HFFc6 (cell line): ENCODE measurements at regions not wholly inside any gene's neighbourhood (a gene's known extent, or its start where the extent isn't known, plus 50 kb on each side); places are given as distances from the start of the nearest gene placed in this dataset.
A peak's percentile ranks its signal among the peaks of the same experiment; 100 is the strongest.

Source experiments
- DNase-seq: peaks from one replicate; pipeline ENCODE4 v3.0.0-alpha.2; 2018
- H3K27ac Mint-ChIP-seq: 2 replicates; pipeline ENCODE4 v1.8.0; 2020; ENCODE audit warnings: mild to moderate bottlenecking, mixed read lengths
- H3K27me3 Mint-ChIP-seq: 2 replicates; pipeline ENCODE4 v1.8.0; 2021; ENCODE audit warnings: mild to moderate bottlenecking, moderate library complexity, mixed read lengths; ENCODE audit not compliant: insufficient read depth
- H3K36me3 Mint-ChIP-seq: 2 replicates; pipeline ENCODE4 v1.8.0; 2021; ENCODE audit warnings: low read depth, mixed read lengths
- H3K4me1 Mint-ChIP-seq: 2 replicates; pipeline ENCODE4 v1.8.0; 2020; ENCODE audit warnings: low read depth, mixed read lengths
- H3K4me3 Mint-ChIP-seq: 2 replicates; pipeline ENCODE4 v1.8.0; 2020; ENCODE audit warnings: mild to moderate bottlenecking, moderate library complexity, mixed read lengths
- H3K9me3 Mint-ChIP-seq: 2 replicates; pipeline ENCODE4 v1.8.0; 2020; ENCODE audit warnings: mild to moderate bottlenecking, mixed read lengths
- CTCF ChIP-seq: fragments of 200-600 bp; sonication (generic); IDR thresholded peaks from 2 replicates; pipeline ENCODE4 v1.5.0; 2021; ENCODE audit warnings: antibody characterized with exemption, mild to moderate bottlenecking

- H3K4me3 Mint-ChIP-seq: peak overlapping the region; percentile 90
- H3K9me3 Mint-ChIP-seq: no peaks in the 10 kb centered on the region
- peak; percentile 51 for DNase-seq
- peak overlapping the region; percentile 67 for H3K27ac Mint-ChIP-seq
- TF ChIP-seq CTCF: no peak
- peaks cover 17% of the 10 kb centered on the region for H3K4me1 Mint-ChIP-seq
- peaks cover 52% of the 10 kb centered on the region for H3K27me3 Mint-ChIP-seq
- H3K36me3 Mint-ChIP-seq: no peaks in the 10 kb centered on the region
Observed at GRCh38 chr17:77887464-77888241, 70.8 kb upstream of the TNRC6C start.

GRCh38 chr17:77888242-77889134, 70.0 kb upstream of the TNRC6C start:
- DNase-seq: no peak
- Mint-ChIP-seq H3K27me3 (peaks cover 55% of the 10 kb centered on the region), H3K36me3 (no peaks in the 10 kb centered on the region), H3K4me3 (peak overlapping the region; percentile 90), H3K27ac (peak overlapping the region; percentile 67; the same call in 1 of the 2 replicates), H3K9me3 (no peaks in the 10 kb centered on the region), H3K4me1 (peaks cover 17% of the 10 kb centered on the region)
- no peak for TF ChIP-seq CTCF

- H3K27ac Mint-ChIP-seq: no peak overlapping the region
- H3K27me3 Mint-ChIP-seq: peaks cover 52% of the 10 kb centered on the region
- H3K36me3 Mint-ChIP-seq: no peaks in the 10 kb centered on the region
- no peaks in the 10 kb centered on the region for H3K9me3 Mint-ChIP-seq
- no peak for TF ChIP-seq CTCF
- no peak for DNase-seq
- peaks cover 17% of the 10 kb centered on the region for H3K4me1 Mint-ChIP-seq
- H3K4me3 Mint-ChIP-seq: no peak overlapping the region
Observed at GRCh38 chr17:77889135-77889505, 69.4 kb upstream of the TNRC6C start.

- Mint-ChIP-seq H3K4me3 (no peak overlapping the region), H3K4me1 (peaks cover 17% of the 10 kb centered on the region), H3K36me3 (no peaks in the 10 kb centered on the region), H3K27ac (no peak overlapping the region), H3K27me3 (peaks cover 48% of the 10 kb centered on the region), H3K9me3 (no peaks in the 10 kb centered on the region)
- DNase-seq: no peak
- peak; percentile 27 for TF ChIP-seq CTCF
Observed at GRCh38 chr17:77889866-77890760, 68.4 kb upstream of the TNRC6C start.

- Mint-ChIP-seq H3K4me1 (peaks cover 17% of the 10 kb centered on the region), H3K27me3 (peaks cover 52% of the 10 kb centered on the region), H3K9me3 (no peaks in the 10 kb centered on the region), H3K27ac (no peak overlapping the region), H3K4me3 (no peak overlapping the region), H3K36me3 (no peaks in the 10 kb centered on the region)
- DNase-seq: no peak
- TF ChIP-seq CTCF: no peak
Observed at GRCh38 chr17:77890771-77891170, 67.7 kb upstream of the TNRC6C start.
